GM23338 (cell line): ENCODE measurements at regions not wholly inside any gene's neighbourhood (a gene's known extent, or its start where the extent isn't known, plus 50 kb on each side); places are given as distances from the start of the nearest gene placed in this dataset.

Experiments used
- ATAC-seq: fragments of 200-7000 bp; cut with Tn5 transposase; 3 replicates; pipeline ENCODE4 v1.9.1; 2020
- DNase-seq: peaks from one replicate; pipeline ENCODE4 v3.0.0-alpha.2; 2015; ENCODE audit warnings: low spot score
- H2AFZ ChIP-seq: fragments of 200-600 bp; sonication (generic); 2 replicates; pipeline ENCODE4 v1.8.0; 2016; ENCODE audit warnings: antibody characterized with exemption, mild to moderate bottlenecking, moderate library complexity
- H3F3A ChIP-seq: fragments of 200-600 bp; sonication (generic); replicated peaks from 2 replicates; pipeline ENCODE4 v1.8.0; 2017; ENCODE audit warnings: antibody characterized with exemption, mixed run types, low read depth
- H3K27ac ChIP-seq: fragments of 200-600 bp; sonication (generic); 2 replicates; pipeline ENCODE4 v1.6.1; 2016; ENCODE audit warnings: low read depth
- H3K27me3 ChIP-seq: fragments of 200-600 bp; sonication (generic); 2 replicates; pipeline ENCODE4 v1.8.0; 2016; ENCODE audit warnings: mild to moderate bottlenecking, mixed run types, moderate library complexity; ENCODE audit not compliant: insufficient read depth
- H3K36me3 ChIP-seq: fragments of 200-600 bp; sonication (generic); 2 replicates; pipeline ENCODE4 v1.8.0; 2016; ENCODE audit warnings: mild to moderate bottlenecking; ENCODE audit not compliant: insufficient read depth
- H3K4me1 ChIP-seq: fragments of 200-600 bp; sonication (generic); 2 replicates; pipeline ENCODE4 v1.8.0; 2016; ENCODE audit warnings: mild to moderate bottlenecking, moderate library complexity; ENCODE audit not compliant: insufficient read depth
- H3K4me2 ChIP-seq: fragments of 200-600 bp; sonication (generic); 2 replicates; pipeline ENCODE4 v1.7.1; 2017; ENCODE audit warnings: mixed run types
- H3K4me3 ChIP-seq: fragments of 200-600 bp; sonication (generic); 2 replicates; pipeline ENCODE4 v1.6.1; 2016; ENCODE audit warnings: mixed run types
- H3K79me2 ChIP-seq: fragments of 200-600 bp; sonication (generic); replicated peaks from 2 replicates; pipeline ENCODE4 v1.8.0; 2017; ENCODE audit warnings: mild to moderate bottlenecking; ENCODE audit not compliant: insufficient read depth
- H3K9me2 ChIP-seq: fragments of 200-600 bp; sonication (generic); 2 replicates; pipeline ENCODE4 v1.8.0; 2017; ENCODE audit not compliant: insufficient read depth
- H4K20me1 ChIP-seq: fragments of 200-600 bp; sonication (generic); replicated peaks from 2 replicates; pipeline ENCODE4 v1.8.0; 2017; ENCODE audit warnings: mild to moderate bottlenecking; ENCODE audit not compliant: insufficient read depth
- H3K27ac Mint-ChIP-seq: 2 replicates; pipeline ENCODE4 v1.8.0; 2020; ENCODE audit warnings: inconsistent platforms, mild to moderate bottlenecking, moderate library complexity, mixed read lengths
- H3K27me3 Mint-ChIP-seq: 3 replicates; pipeline ENCODE4 v1.8.0; 2022; ENCODE audit warnings: low read depth, mild to moderate bottlenecking, moderate library complexity, mixed read lengths, inconsistent platforms; ENCODE audit not compliant: insufficient read depth, poor library complexity
- H3K36me3 Mint-ChIP-seq: 3 replicates; pipeline ENCODE4 v1.8.0; 2021; ENCODE audit warnings: low read depth, mild to moderate bottlenecking, inconsistent platforms, moderate library complexity, mixed read lengths
- H3K4me1 Mint-ChIP-seq: 3 replicates; pipeline ENCODE4 v1.8.0; 2020; ENCODE audit warnings: mild to moderate bottlenecking, inconsistent platforms, mixed read lengths
- H3K4me3 Mint-ChIP-seq: 3 replicates; pipeline ENCODE4 v1.8.0; 2021; ENCODE audit warnings: moderate library complexity, mild to moderate bottlenecking, inconsistent platforms, mixed read lengths
- H3K9me3 Mint-ChIP-seq: 3 replicates; pipeline ENCODE4 v1.8.0; 2020; ENCODE audit warnings: moderate library complexity, mild to moderate bottlenecking, inconsistent platforms, mixed read lengths
- CREB1 ChIP-seq: fragments of 250-450 bp; sonication (Bioruptor Pico); IDR thresholded peaks from 2 replicates; pipeline ENCODE4 v1.5.0; 2020; ENCODE audit warnings: low read depth, mild to moderate bottlenecking, moderate library complexity
- EZH2phosphoT487 ChIP-seq: fragments of 200-600 bp; sonication (generic); IDR thresholded peaks from one replicate; pipeline ENCODE4 v1.8.1; 2018; ENCODE audit warnings: antibody characterized with exemption; ENCODE audit not compliant: unreplicated experiment
- POLR2AphosphoS5 ChIP-seq: IDR thresholded peaks from 2 replicates; pipeline ENCODE4 v1.6.1; 2016; ENCODE audit warnings: antibody characterized with exemption, low read depth
- STAT1 ChIP-seq: IDR thresholded peaks from one replicate; pipeline ENCODE4 v1.6.1; 2016; ENCODE audit warnings: antibody characterized with exemption; ENCODE audit not compliant: unreplicated experiment
- ZNF114 ChIP-seq: fragments of 250-450 bp; sonication (Bioruptor Pico); IDR thresholded peaks from 2 replicates; pipeline ENCODE4 v1.5.0; 2020; ENCODE audit warnings: mild to moderate bottlenecking, moderate library complexity
- ZNF331 ChIP-seq: fragments of 250-450 bp; sonication (Bioruptor Pico); IDR thresholded peaks from 2 replicates; pipeline ENCODE4 v1.5.0; 2020; ENCODE audit warnings: low read depth, mild to moderate bottlenecking, moderate library complexity
- TF ChIP-seq, protein P1 (sequence below), 2 experiments: fragments of 200-600 bp in 1 of 2; sonication (generic) in 1 of 2; conservative IDR thresholded peaks; 2 replicates each; pipeline versions ENCODE4 v1.5.1 to v1.6.1; 2016 to 2017; ENCODE audit warnings: antibody characterized with exemption in 2 of 2, low read depth in 2 of 2, mild to moderate bottlenecking in 2 of 2, moderate library complexity in 1 of 2
- TF ChIP-seq, protein P2 (sequence below): IDR thresholded peaks from 2 replicates; pipeline ENCODE4 v1.6.1; 2016; ENCODE audit warnings: antibody characterized with exemption
- TF ChIP-seq, protein P3 (sequence below): fragments of 250-450 bp; sonication (Bioruptor Pico); IDR thresholded peaks from 2 replicates; pipeline ENCODE4 v1.5.0; 2020; ENCODE audit warnings: mild to moderate bottlenecking, moderate library complexity

DNA sequence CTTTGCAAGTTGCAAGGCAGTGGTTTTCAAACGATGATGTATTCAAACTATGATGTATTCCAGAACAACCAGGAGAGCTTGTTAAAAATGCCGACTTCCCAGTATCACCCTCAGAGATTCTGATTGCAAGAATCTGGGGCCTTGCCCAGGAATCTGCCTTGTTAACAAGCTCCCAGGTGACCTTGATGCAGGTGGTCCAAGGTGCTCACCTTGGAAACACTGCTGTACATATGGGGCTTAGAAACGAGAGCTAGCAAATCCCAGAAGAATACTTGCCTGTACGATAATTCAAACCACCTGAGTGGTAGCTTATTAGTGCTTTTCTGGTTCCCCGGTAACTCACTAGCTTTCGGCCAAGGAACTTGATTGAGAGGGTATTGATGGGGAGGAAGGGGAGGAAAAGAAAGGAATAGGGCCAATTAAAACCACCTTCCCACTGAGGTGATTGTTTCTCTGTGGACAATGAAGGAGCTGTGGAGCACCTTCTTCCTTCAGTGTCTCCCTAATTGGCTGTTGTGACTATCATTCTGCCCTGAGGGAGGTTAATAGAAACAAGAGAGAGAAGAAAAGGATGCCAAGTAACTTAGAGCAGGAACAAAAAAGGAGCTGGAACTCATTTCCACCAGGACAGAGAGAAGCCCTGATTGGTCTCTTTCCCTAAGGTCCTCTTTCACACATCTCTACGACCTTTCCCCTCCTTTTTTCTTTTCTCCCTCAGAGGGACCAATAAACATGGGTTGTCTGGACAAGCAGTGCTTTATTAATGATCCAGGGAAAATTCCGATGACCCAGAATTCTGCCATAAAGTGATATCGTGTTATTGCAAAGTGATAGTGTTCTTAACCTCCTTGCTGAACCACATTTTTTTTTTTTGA lies 218.8 kb downstream of the TMEM167A start (continued):
- TF ChIP-seq, protein P1, sequence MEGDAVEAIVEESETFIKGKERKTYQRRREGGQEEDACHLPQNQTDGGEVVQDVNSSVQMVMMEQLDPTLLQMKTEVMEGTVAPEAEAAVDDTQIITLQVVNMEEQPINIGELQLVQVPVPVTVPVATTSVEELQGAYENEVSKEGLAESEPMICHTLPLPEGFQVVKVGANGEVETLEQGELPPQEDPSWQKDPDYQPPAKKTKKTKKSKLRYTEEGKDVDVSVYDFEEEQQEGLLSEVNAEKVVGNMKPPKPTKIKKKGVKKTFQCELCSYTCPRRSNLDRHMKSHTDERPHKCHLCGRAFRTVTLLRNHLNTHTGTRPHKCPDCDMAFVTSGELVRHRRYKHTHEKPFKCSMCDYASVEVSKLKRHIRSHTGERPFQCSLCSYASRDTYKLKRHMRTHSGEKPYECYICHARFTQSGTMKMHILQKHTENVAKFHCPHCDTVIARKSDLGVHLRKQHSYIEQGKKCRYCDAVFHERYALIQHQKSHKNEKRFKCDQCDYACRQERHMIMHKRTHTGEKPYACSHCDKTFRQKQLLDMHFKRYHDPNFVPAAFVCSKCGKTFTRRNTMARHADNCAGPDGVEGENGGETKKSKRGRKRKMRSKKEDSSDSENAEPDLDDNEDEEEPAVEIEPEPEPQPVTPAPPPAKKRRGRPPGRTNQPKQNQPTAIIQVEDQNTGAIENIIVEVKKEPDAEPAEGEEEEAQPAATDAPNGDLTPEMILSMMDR (conservative IDR thresholded peaks at IDR 0.05; ENCODE audit: low read depth in 2 of 2) = no peak
- no peak for TF ChIP-seq ZNF331
- TF ChIP-seq STAT1 = no peak
- TF ChIP-seq, protein P2, sequence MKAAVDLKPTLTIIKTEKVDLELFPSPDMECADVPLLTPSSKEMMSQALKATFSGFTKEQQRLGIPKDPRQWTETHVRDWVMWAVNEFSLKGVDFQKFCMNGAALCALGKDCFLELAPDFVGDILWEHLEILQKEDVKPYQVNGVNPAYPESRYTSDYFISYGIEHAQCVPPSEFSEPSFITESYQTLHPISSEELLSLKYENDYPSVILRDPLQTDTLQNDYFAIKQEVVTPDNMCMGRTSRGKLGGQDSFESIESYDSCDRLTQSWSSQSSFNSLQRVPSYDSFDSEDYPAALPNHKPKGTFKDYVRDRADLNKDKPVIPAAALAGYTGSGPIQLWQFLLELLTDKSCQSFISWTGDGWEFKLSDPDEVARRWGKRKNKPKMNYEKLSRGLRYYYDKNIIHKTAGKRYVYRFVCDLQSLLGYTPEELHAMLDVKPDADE = no peak
- no peak for TF ChIP-seq ZNF114
- TF ChIP-seq EZH2phosphoT487 = no peak

DNA sequence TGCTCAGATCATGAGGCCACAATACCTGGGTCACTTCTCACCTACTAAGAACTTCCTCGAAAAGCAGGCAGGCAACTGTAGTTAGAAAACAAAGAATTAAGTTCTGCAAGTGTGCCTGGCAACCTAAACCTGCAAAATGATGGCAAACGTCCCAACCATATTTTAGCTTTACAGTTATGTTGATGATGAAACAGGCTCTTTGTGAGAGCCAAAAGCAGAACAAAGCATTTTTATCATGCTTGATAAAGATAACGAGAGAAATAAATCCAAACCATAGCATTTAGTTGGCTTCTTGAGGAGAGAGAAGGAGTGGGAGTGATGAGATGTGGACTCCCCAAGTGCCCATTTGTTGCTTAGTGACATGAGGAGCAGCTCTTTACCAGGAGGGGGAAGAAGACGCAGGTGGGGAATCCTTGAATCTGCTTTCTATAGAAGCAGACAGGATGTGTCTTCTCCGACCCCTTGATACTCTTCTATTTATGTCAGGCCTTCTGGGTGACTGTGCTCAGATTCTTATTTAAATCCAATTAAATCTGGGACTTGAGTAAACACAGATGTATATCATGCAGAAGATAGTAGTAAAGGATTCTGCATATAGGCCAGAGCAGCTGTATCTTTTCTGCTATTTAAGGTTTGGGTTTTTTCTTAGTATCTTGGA lies 221.2 kb downstream of the TMEM167A start:
- TF ChIP-seq, protein P2 = no peak
- no peak for TF ChIP-seq STAT1
- TF ChIP-seq ZNF331 = no peak
- TF ChIP-seq, protein P3, sequence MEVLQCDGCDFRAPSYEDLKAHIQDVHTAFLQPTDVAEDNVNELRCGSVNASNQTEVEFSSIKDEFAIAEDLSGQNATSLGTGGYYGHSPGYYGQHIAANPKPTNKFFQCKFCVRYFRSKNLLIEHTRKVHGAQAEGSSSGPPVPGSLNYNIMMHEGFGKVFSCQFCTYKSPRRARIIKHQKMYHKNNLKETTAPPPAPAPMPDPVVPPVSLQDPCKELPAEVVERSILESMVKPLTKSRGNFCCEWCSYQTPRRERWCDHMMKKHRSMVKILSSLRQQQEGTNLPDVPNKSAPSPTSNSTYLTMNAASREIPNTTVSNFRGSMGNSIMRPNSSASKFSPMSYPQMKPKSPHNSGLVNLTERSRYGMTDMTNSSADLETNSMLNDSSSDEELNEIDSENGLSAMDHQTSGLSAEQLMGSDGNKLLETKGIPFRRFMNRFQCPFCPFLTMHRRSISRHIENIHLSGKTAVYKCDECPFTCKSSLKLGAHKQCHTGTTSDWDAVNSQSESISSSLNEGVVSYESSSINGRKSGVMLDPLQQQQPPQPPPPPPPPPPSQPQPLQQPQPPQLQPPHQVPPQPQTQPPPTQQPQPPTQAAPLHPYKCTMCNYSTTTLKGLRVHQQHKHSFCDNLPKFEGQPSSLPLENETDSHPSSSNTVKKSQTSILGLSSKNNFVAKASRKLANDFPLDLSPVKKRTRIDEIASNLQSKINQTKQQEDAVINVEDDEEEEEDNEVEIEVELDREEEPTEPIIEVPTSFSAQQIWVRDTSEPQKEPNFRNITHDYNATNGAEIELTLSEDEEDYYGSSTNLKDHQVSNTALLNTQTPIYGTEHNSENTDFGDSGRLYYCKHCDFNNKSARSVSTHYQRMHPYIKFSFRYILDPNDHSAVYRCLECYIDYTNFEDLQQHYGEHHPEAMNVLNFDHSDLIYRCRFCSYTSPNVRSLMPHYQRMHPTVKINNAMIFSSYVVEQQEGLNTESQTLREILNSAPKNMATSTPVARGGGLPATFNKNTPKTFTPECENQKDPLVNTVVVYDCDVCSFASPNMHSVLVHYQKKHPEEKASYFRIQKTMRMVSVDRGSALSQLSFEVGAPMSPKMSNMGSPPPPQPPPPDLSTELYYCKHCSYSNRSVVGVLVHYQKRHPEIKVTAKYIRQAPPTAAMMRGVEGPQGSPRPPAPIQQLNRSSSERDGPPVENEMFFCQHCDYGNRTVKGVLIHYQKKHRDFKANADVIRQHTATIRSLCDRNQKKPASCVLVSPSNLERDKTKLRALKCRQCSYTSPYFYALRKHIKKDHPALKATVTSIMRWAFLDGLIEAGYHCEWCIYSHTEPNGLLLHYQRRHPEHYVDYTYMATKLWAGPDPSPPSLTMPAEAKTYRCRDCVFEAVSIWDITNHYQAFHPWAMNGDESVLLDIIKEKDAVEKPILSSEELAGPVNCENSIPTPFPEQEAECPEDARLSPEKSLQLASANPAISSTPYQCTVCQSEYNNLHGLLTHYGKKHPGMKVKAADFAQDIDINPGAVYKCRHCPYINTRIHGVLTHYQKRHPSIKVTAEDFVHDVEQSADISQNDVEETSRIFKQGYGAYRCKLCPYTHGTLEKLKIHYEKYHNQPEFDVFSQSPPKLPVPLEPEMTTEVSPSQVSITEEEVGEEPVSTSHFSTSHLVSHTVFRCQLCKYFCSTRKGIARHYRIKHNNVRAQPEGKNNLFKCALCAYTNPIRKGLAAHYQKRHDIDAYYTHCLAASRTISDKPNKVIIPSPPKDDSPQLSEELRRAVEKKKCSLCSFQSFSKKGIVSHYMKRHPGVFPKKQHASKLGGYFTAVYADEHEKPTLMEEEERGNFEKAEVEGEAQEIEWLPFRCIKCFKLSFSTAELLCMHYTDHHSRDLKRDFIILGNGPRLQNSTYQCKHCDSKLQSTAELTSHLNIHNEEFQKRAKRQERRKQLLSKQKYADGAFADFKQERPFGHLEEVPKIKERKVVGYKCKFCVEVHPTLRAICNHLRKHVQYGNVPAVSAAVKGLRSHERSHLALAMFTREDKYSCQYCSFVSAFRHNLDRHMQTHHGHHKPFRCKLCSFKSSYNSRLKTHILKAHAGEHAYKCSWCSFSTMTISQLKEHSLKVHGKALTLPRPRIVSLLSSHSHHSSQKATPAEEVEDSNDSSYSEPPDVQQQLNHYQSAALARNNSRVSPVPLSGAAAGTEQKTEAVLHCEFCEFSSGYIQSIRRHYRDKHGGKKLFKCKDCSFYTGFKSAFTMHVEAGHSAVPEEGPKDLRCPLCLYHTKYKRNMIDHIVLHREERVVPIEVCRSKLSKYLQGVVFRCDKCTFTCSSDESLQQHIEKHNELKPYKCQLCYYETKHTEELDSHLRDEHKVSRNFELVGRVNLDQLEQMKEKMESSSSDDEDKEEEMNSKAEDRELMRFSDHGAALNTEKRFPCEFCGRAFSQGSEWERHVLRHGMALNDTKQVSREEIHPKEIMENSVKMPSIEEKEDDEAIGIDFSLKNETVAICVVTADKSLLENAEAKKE (CRISPR knock-in tag) = no peak
- TF ChIP-seq, protein P1 (conservative IDR thresholded peaks at IDR 0.05; ENCODE audit: low read depth in 2 of 2) = no peak
- no peak for TF ChIP-seq POLR2AphosphoS5
- TF ChIP-seq CREB1 (CRISPR knock-in tag) = no peak
- Mint-ChIP-seq H3K4me1 (peaks cover 18% of the 10 kb centered on the region; the same call in 2 of the 3 replicates), H3K9me3 (no peaks in the 10 kb centered on the region), H3K27me3 (peaks cover 1% of the 10 kb centered on the region), H3K36me3 (no peaks in the 10 kb centered on the region), H3K4me3 (no peak overlapping the region), H3K27ac (no peak overlapping the region)
- Histone ChIP-seq H3K4me2 (no peak overlapping the region), H3K27me3 (no peaks in the 10 kb centered on the region), H3K27ac (no peak overlapping the region), H3F3A (no peaks in the 10 kb centered on the region), H3K4me3 (no peak overlapping the region), H3K79me2 (no peaks in the 10 kb centered on the region), H3K36me3 (no peaks in the 10 kb centered on the region), H3K9me2 (no peaks in the 10 kb centered on the region), H4K20me1 (no peaks in the 10 kb centered on the region), H3K4me1 (peaks cover 16% of the 10 kb centered on the region; the same call in 1 of the 2 replicates), H2AFZ (0 out of 2 replicates have a peak overlapping the region, but pooled peaks have one; percentile 33)
- ATAC-seq (no peak), DNase-seq (no peak)
